WI38 (cell line): ENCODE measurements at regions not wholly inside any gene's neighbourhood (a gene's known extent, or its start where the extent isn't known, plus 50 kb on each side); places are given as distances from the start of the nearest gene placed in this dataset.

Experiments used
- H3K4me3 ChIP-seq: 2 replicates; pipeline ENCODE4 v1.5.1; 2011; ENCODE audit warnings: low read depth, mild to moderate bottlenecking, control low read depth, low read length
- TF ChIP-seq, protein P1 (sequence below): IDR thresholded peaks from 2 replicates; pipeline ENCODE4 v1.5.1; 2012; ENCODE audit warnings: low read depth, mild to moderate bottlenecking, control low read depth, low read length

DNA sequence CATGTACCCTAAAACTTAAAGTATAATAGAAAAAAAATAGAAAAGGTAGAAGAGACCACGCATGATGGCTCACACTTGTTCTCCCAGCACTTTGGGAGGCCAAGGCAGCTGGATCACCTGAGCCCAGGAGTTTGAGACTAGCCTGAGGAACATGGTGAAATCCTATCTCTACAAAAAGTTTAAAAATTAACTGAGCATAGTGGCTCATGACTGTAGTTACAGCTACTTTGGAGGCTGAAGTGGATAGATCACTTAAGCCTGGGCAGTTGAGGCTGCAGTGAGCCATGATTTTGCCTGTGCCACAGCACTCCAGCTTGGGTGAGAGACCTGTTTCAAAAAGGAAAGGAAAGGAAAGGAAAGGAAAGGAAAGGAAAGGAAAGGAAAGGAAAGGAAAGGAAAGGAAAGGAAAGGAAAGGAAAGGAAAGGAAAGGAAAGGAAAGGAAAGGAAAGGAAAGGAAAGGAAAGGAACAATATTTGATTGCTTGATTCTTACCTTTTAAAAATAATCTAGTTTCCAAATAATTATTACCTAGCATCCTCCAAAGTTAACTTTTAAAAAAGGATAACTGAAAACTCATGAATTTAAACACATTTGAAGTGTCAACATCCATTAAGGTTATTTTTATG is 99.9 kb upstream of the PAX6 start:
- TF ChIP-seq, protein P1, sequence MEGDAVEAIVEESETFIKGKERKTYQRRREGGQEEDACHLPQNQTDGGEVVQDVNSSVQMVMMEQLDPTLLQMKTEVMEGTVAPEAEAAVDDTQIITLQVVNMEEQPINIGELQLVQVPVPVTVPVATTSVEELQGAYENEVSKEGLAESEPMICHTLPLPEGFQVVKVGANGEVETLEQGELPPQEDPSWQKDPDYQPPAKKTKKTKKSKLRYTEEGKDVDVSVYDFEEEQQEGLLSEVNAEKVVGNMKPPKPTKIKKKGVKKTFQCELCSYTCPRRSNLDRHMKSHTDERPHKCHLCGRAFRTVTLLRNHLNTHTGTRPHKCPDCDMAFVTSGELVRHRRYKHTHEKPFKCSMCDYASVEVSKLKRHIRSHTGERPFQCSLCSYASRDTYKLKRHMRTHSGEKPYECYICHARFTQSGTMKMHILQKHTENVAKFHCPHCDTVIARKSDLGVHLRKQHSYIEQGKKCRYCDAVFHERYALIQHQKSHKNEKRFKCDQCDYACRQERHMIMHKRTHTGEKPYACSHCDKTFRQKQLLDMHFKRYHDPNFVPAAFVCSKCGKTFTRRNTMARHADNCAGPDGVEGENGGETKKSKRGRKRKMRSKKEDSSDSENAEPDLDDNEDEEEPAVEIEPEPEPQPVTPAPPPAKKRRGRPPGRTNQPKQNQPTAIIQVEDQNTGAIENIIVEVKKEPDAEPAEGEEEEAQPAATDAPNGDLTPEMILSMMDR, result no peak

DNA sequence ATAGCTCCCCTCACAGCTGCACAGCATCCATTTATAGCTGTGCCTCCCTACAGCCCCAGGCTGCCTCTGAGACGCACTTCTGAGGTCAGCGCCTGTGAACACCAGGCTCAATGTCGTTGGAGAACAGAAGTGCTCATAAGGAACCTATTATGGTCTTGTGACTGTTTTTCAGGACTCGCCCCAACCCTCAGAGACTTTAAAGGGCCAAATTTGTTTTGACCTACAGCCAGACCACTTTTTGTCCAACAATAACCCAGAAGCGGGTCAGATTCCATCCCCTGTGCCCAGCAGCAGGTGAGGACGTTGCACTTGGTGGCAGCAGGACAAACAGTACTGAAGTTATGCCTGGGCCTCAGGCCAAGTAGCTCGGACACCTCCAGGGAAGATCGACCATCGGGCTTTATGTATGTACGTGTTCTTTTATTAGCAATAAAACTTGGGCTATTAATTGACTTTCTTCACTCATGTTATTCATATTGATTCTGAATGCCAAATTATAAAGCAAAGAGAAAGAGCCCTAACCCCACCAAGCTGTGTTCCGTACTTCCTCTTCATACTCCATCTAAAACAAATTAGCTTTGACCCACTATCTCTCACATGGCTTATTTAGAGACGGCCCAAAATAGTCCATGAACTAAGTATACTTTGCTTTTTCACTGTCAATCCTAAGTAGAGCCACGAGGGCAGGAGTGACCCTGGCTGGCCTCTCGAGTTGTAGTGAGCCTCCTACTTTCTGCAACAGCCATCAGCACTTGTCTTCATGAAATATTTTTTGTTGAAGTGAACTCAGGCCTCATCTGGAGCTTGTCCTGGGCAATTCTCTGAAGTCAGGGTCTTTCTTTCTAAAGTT is 92.3 kb upstream of the PAX6 start:
- no peak overlapping the region for H3K4me3 ChIP-seq
- TF ChIP-seq, protein P1, result no peak

More for the DNA sequence above, 99.9 kb upstream of the PAX6 start:
- H3K4me3 ChIP-seq, result no peak overlapping the region

DNA sequence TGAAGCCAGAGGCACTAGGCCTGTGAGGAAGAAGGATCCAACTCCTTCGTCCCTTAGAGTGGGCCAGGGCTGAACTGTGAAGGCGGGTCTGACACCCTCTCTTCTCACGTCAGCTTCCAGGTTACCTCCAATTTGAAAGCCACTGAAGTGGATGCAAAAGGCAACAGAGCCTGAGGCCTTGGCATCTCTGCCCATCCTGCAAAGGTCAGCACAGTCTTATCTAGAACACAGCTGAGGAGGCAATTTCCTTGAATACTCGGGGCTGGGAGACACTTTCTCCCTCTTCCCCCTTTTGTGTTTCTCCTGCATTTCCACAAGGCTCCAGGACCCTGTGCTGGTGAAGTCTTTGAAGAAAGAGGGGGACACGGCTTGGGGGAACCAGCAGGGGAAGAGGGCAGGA is 91.6 kb upstream of the PAX6 start:
- no peak overlapping the region for H3K4me3 ChIP-seq
- TF ChIP-seq, protein P1, result no peak

DNA sequence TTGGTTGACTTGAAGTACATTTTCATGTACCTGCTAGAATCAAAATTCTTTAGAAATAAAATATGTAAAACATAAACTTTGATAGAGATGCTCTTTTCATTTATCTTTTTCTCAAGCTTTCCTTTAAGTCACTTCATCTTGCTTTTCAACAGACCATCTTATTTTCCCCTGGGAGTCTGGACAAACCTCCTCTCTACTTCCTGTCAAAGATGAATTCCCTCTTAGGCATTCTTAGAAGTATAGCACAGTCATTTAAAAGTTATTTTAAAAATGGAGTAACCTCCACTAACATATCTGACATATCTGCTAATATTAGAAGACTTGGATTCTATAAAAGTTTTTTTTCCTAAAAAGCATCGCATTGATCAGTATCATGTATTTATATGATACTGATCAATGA is 84.8 kb upstream of the PAX6 start:
- TF ChIP-seq, protein P1, result no peak
- no peak overlapping the region for H3K4me3 ChIP-seq

DNA sequence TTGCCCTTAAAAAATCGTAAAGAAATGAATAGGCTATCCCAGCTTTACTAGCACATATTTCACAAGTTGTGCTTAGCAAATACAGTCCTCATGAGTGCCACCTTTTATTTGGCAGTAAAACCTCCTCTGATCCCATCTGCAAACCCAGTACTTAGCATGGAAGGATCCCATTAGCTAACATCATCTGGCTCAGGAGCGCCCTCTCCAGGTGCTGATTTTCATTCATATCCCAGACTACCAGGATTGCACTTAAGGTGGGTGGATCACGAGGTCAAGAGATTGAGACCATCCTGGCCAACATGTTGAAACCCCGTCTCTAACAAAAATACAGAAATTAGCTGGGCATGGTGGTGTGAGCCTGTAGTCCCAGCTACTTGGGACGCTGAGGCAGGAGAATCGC is 76.1 kb upstream of the PAX6 start:
- H3K4me3 ChIP-seq, result no peak overlapping the region
- TF ChIP-seq, protein P1, result no peak

DNA sequence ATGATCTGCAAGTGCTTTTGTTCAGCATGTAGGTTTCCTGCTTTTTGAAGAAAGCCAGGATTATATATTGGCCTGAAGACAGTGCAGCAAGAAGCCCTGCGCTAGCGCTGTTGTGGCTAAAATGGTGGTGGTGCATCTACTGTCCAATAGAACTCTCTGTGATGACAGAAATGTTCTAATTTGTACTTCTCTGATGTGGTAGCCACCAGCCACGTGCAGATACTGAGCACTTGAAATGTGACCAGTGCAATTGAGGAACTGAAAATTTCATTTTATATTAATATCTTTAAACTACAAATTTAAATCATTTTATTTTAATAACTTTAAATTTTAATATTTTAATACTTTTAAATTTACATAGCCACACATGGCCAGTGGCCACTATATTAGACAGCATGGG is 73.0 kb upstream of the PAX6 start:
- no peak overlapping the region for H3K4me3 ChIP-seq
- TF ChIP-seq, protein P1, result no peak

DNA sequence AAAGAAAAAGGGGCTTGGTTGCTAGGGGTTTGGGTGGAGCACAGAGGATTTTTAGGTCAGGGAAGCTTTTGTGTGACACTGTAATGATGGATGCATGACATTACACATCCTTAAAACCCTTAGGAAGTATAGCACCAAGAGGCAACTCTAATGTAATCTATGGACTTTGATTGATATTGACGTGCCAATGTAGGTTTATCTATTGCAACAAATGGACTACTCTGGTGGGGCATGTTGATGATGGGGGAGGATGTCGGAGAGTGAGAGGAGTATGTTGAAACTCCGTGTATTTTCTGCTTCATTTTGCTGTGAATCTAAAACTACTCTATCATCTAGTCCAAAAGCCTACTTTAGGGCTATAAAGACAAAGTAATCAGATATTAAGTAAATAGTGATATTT is 72.3 kb upstream of the PAX6 start:
- TF ChIP-seq, protein P1, result no peak
- no peak overlapping the region for H3K4me3 ChIP-seq
